ENCODE measurements at regions not wholly inside any gene's neighbourhood (a gene's known extent, or its start where the extent isn't known, plus 50 kb on each side); places are given as distances from the start of the nearest gene placed in this dataset.

- Histone ChIP-seq H3K4me3 (no peak overlapping the region), H3K27ac (no peak overlapping the region), H3K36me3 (no peaks in the 10 kb centered on the region), H3K4me1 (ENCODE audit: low read depth) (no peaks in the 10 kb centered on the region), H3K9me3 (ENCODE audit: low read depth) (no peaks in the 10 kb centered on the region), H3K27me3 (no peaks in the 10 kb centered on the region)
- no peak for DNase-seq (ENCODE audit: low read depth in 1 of 2, low spot score in 1 of 2)
- TF ChIP-seq, protein P1, sequence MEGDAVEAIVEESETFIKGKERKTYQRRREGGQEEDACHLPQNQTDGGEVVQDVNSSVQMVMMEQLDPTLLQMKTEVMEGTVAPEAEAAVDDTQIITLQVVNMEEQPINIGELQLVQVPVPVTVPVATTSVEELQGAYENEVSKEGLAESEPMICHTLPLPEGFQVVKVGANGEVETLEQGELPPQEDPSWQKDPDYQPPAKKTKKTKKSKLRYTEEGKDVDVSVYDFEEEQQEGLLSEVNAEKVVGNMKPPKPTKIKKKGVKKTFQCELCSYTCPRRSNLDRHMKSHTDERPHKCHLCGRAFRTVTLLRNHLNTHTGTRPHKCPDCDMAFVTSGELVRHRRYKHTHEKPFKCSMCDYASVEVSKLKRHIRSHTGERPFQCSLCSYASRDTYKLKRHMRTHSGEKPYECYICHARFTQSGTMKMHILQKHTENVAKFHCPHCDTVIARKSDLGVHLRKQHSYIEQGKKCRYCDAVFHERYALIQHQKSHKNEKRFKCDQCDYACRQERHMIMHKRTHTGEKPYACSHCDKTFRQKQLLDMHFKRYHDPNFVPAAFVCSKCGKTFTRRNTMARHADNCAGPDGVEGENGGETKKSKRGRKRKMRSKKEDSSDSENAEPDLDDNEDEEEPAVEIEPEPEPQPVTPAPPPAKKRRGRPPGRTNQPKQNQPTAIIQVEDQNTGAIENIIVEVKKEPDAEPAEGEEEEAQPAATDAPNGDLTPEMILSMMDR (IDR thresholded peaks at IDR 0.05; ENCODE audit: low read depth, low read length), result no peak
Measured at GRCh38 chr3:35043040-35043439, 596.3 kb upstream of the ARPP21 start.

GRCh38 chr3:35044190-35044589 lies 595.1 kb upstream of the ARPP21 start:
- TF ChIP-seq, protein P1 (IDR thresholded peaks at IDR 0.05; ENCODE audit: low read depth, low read length), result no peak
- no peaks in the 10 kb centered on the region for H3K27me3 ChIP-seq
- no peak for DNase-seq (ENCODE audit: low read depth in 1 of 2, low spot score in 1 of 2)

DNA sequence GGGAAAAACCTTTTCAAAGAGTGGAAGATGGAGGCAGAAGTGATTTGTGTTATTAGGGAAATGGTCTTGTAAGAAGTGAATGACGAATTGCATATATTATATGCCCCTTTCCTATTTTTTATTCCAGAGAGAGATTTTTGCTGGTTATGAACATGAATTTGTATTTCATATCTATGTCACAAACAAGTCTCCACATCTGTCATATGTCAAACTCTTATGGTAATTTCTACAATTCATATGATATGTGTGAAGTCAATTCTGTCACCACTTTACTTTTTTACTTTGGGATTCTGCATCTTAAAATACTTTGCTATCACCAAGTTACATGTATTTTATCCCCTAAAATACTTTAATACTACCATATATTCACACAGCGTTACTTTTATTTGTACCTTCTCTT lies 594.2 kb upstream of the ARPP21 start:
- Histone ChIP-seq H3K9me3 (ENCODE audit: low read depth) (no peaks in the 10 kb centered on the region), H3K27me3 (no peaks in the 10 kb centered on the region), H3K4me3 (no peak overlapping the region), H3K27ac (no peak overlapping the region), H3K36me3 (no peaks in the 10 kb centered on the region), H3K4me1 (ENCODE audit: low read depth) (no peaks in the 10 kb centered on the region)
- no peak for DNase-seq (ENCODE audit: low read depth in 1 of 2, low spot score in 1 of 2)
- TF ChIP-seq, protein P1 (IDR thresholded peaks at IDR 0.05; ENCODE audit: low read depth, low read length), result no peak

More at GRCh38 chr3:35044190-35044589, 595.1 kb upstream of the ARPP21 start:
- Histone ChIP-seq H3K9me3 (ENCODE audit: low read depth) (no peaks in the 10 kb centered on the region), H3K27ac (no peak overlapping the region), H3K4me1 (ENCODE audit: low read depth) (no peaks in the 10 kb centered on the region), H3K36me3 (no peaks in the 10 kb centered on the region), H3K4me3 (no peak overlapping the region)

GRCh38 chr3:35064761-35065160 lies 574.6 kb upstream of the ARPP21 start:
- TF ChIP-seq, protein P1 (IDR thresholded peaks at IDR 0.05; ENCODE audit: low read depth, low read length), result no peak
- Histone ChIP-seq H3K4me1 (ENCODE audit: low read depth) (no peaks in the 10 kb centered on the region), H3K4me3 (no peak overlapping the region), H3K36me3 (no peaks in the 10 kb centered on the region), H3K9me3 (ENCODE audit: low read depth) (no peaks in the 10 kb centered on the region), H3K27me3 (no peaks in the 10 kb centered on the region), H3K27ac (no peak overlapping the region)
- DNase-seq (ENCODE audit: low read depth in 1 of 2, low spot score in 1 of 2), result no peak

DNA sequence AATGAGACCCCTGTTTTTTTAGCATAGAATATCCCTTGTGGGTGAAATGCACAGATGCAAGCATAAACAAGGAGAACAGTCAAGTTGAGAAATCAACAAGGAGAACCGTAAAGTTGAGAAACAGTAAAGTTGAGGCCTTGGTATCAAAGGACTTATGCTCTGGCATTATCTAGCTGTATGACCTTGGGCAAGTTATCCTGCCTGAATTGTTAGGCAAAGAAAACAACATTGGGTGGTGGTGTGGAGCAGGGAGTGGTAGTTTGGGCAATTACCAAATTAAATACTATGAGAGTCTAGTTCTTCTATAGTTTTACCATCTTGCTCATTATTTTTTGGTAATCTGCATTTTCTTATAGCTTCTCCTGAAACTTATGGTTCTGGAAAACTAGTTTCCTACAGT lies 573.4 kb upstream of the ARPP21 start:
- Histone ChIP-seq H3K36me3 (no peaks in the 10 kb centered on the region), H3K9me3 (ENCODE audit: low read depth) (no peaks in the 10 kb centered on the region), H3K27ac (no peak overlapping the region), H3K4me1 (ENCODE audit: low read depth) (peaks cover 6% of the 10 kb centered on the region), H3K4me3 (no peak overlapping the region), H3K27me3 (no peaks in the 10 kb centered on the region)
- DNase-seq (ENCODE audit: low read depth in 1 of 2, low spot score in 1 of 2), result no peak
- TF ChIP-seq, protein P1 (IDR thresholded peaks at IDR 0.05; ENCODE audit: low read depth, low read length), result no peak

DNA sequence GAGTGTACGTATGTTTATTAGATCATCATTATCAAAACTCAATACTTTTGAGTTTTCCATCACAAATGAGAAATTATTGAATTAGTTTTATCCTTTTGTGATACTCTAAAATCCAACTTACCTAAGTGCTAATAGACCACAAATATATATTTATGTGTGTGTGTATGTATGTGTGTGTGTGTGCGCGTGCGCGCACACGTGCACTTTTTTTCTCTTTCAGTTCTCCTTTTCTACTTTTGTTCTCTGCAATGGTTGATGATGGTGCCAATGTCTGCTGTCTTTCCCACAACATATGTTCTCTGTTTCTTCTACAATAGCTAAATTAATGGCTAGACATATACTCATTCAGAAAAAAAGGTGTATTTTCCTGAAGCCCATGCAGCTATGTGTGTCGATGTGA lies 571.6 kb upstream of the ARPP21 start:
- H3K4me3 ChIP-seq, result no peak overlapping the region
- H3K9me3 ChIP-seq (ENCODE audit: low read depth), result no peaks in the 10 kb centered on the region
- H3K27ac ChIP-seq, result no peak overlapping the region
- no peaks in the 10 kb centered on the region for H3K36me3 ChIP-seq
- no peak for DNase-seq (ENCODE audit: low read depth in 1 of 2, low spot score in 1 of 2)
- H3K27me3 ChIP-seq, result no peaks in the 10 kb centered on the region
- TF ChIP-seq, protein P1 (IDR thresholded peaks at IDR 0.05; ENCODE audit: low read depth, low read length), result no peak
- peaks cover 6% of the 10 kb centered on the region for H3K4me1 ChIP-seq (ENCODE audit: low read depth)

Measured in cardiac muscle cell (in vitro differentiated cells and primary cell).